HEK293T (cell line): ENCODE measurements at regions not wholly inside any gene's neighbourhood (a gene's known extent, or its start where the extent isn't known, plus 50 kb on each side); places are given as distances from the start of the nearest gene placed in this dataset.

ENCODE experiments used
- ARNT ChIP-seq: fragments of 450-650 bp; IDR thresholded peaks from 2 replicates; pipeline ENCODE4 v1.6.1; 2017; ENCODE audit warnings: mild to moderate bottlenecking
- BHLHE40 ChIP-seq: fragments of 450-650 bp; IDR thresholded peaks from 2 replicates; pipeline ENCODE4 v1.6.1; 2016; ENCODE audit warnings: mild to moderate bottlenecking, moderate library complexity, borderline replicate concordance
- FOXA1 ChIP-seq: fragments of 450-650 bp; IDR thresholded peaks from 2 replicates; pipeline ENCODE4 v1.6.1; 2016; ENCODE audit warnings: mild to moderate bottlenecking
- FOXK2 ChIP-seq: fragments of 450-650 bp; IDR thresholded peaks from 2 replicates; pipeline ENCODE4 v1.6.1; 2016; ENCODE audit warnings: mild to moderate bottlenecking
- FOXM1 ChIP-seq: fragments of 450-650 bp; IDR thresholded peaks from 2 replicates; pipeline ENCODE4 v1.6.1; 2017; ENCODE audit warnings: mild to moderate bottlenecking, borderline replicate concordance
- SP1 ChIP-seq: fragments of 450-650 bp; IDR thresholded peaks from 2 replicates; pipeline ENCODE4 v1.6.1; 2017
- SUZ12 ChIP-seq: fragments of 450-650 bp; IDR thresholded peaks from 2 replicates; pipeline ENCODE4 v1.6.1; 2016; ENCODE audit warnings: mild to moderate bottlenecking

DNA sequence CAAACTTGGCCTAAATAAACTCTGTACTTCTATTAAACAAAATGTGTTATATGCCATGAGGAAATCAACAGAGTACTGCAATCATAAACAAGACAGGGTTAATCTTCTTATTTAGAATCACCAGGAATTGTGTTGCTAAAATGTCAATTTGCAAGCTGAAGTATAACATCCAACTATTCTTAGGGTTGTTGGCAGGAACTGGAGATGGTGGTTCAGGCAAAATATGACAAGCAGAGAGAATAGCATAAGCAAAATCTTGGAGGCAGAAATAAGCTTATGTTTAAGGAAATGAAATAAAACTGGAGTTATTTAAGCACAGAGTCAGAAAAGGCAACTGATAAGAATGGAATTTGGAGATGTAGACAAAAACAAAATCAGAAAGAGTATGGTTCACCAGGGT, 463.8 kb upstream of the SLC8A1 start:
- TF ChIP-seq SUZ12 (no peak), FOXA1 (no peak), FOXM1 (no peak), BHLHE40 (no peak), ARNT (no peak), SP1 (no peak), FOXK2 (no peak)
